Thyroid gland (tissue), 4 donors: ENCODE measurements at regions not wholly inside any gene's neighbourhood (a gene's known extent, or its start where the extent isn't known, plus 50 kb on each side); places are given as distances from the start of the nearest gene placed in this dataset.

Experiments used
- DNase-seq, 2 donors: peaks; one replicate each; pipeline ENCODE4 v3.0.0-alpha.2; 2019
- H3K27ac ChIP-seq, 3 donors: fragments of 200-600 bp; sonication (generic); 1 replicate in 2 of 3; 2 replicates in 1 of 3; pipeline ENCODE4 v1.5.1; 2016 to 2019; ENCODE audit warnings: mild to moderate bottlenecking in 1 of 3, moderate library complexity in 1 of 3
- H3K27me3 ChIP-seq: fragments of 200-600 bp; sonication (generic); one replicate; pipeline ENCODE4 v1.5.1; 2019
- H3K36me3 ChIP-seq, 2 donors: fragments of 200-600 bp; sonication (generic); one replicate each; pipeline ENCODE4 v1.5.1; 2016 to 2019
- H3K4me1 ChIP-seq, 2 donors: fragments of 200-600 bp; sonication (generic); one replicate each; pipeline ENCODE4 v1.5.1; 2017 to 2019
- H3K4me3 ChIP-seq, 3 donors: fragments of 200-600 bp; sonication (generic); replicated peaks in 1 of 3; 1 replicate in 2 of 3; 2 replicates in 1 of 3; pipeline ENCODE4 v1.5.1; 2016; ENCODE audit warnings: mild to moderate bottlenecking in 1 of 3
- H3K9me3 ChIP-seq: fragments of 200-600 bp; sonication (generic); one replicate; pipeline ENCODE4 v1.5.1; 2017
- CTCF ChIP-seq, 6 experiments: fragments of 200-600 bp in 3 of 6; fragments of 450-650 bp in 3 of 6; sonication (generic) in 3 of 6; IDR thresholded peaks; one replicate each; pipeline ENCODE4 v1.5.1; 2016 to 2019; ENCODE audit warnings: antibody characterized with exemption in 6 of 6, mild to moderate bottlenecking in 2 of 6, inconsistent platforms in 1 of 6, moderate library complexity in 1 of 6
- POLR2A ChIP-seq, 2 donors: fragments of 450-650 bp; IDR thresholded peaks; one replicate each; pipeline ENCODE4 v1.6.1; 2017; ENCODE audit warnings: antibody characterized with exemption in 2 of 2, mild to moderate bottlenecking in 2 of 2, moderate library complexity in 1 of 2
- WGBS, 2 donors: methylation state at CpG; one replicate each; pipeline ENCODE4 v1.1.5; 2017; 5-methylcytosine and 5-hydroxymethylcytosine counted together
- intact Hi-C: fragments of 100-400 bp; cut with DNase I; formaldehyde crosslinking; loops from one replicate; pipeline ENCODE4 v1.15.1; 2023

- Histone ChIP-seq H3K27ac (no peak overlapping the region), H3K4me3 (no peak overlapping the region), H3K27me3 (no peaks in the 10 kb centered on the region), H3K9me3 (no peaks in the 10 kb centered on the region), H3K4me1 (no peaks in the 10 kb centered on the region), H3K36me3 (no peaks in the 10 kb centered on the region)
- DNase-seq: no peak
- intact Hi-C loops: no loop called here
- no peak for TF ChIP-seq POLR2A (IDR thresholded peaks at IDR 0.05)
- no peak for TF ChIP-seq CTCF (IDR thresholded peaks at IDR 0.05)
These were observed 68.2 kb upstream of the SNRK start for GRCh38 chr3:43218156-43218555.

GRCh38 chr3:43217633-43218032 lies 68.7 kb upstream of the SNRK start:
- no peak overlapping the region for H3K27ac ChIP-seq
- no peak for DNase-seq
- H3K27me3 ChIP-seq: no peaks in the 10 kb centered on the region
- H3K4me1 ChIP-seq: no peaks in the 10 kb centered on the region
- H3K4me3 ChIP-seq: no peak overlapping the region
- H3K9me3 ChIP-seq: no peaks in the 10 kb centered on the region
- no peaks in the 10 kb centered on the region for H3K36me3 ChIP-seq
- WGBS, 2 donors: 82 to 90% methylated on average over 4 of the region's 4 CpGs
- TF ChIP-seq POLR2A (IDR thresholded peaks at IDR 0.05) (no peak), CTCF (IDR thresholded peaks at IDR 0.05) (no peak)
- intact Hi-C loops: no loop called here

GRCh38 chr3:43217206-43217605 lies 69.1 kb upstream of the SNRK start:
- no peaks in the 10 kb centered on the region for H3K4me1 ChIP-seq
- H3K9me3 ChIP-seq: no peaks in the 10 kb centered on the region
- TF ChIP-seq POLR2A (IDR thresholded peaks at IDR 0.05) (no peak), CTCF (IDR thresholded peaks at IDR 0.05) (no peak)
- H3K27ac ChIP-seq: no peak overlapping the region
- 90 to 93% methylated on average over 3 of the region's 3 CpGs for WGBS, 2 donors
- no peak for DNase-seq
- intact Hi-C loops: no loop called here
- H3K4me3 ChIP-seq: no peak overlapping the region
- H3K27me3 ChIP-seq: no peaks in the 10 kb centered on the region
- no peaks in the 10 kb centered on the region for H3K36me3 ChIP-seq

- Histone ChIP-seq H3K27me3 (no peaks in the 10 kb centered on the region), H3K9me3 (no peaks in the 10 kb centered on the region), H3K36me3 (no peaks in the 10 kb centered on the region), H3K4me1 (no peaks in the 10 kb centered on the region), H3K4me3 (no peak overlapping the region), H3K27ac (no peak overlapping the region)
- intact Hi-C loops: no loop called here
- DNase-seq: no peak
- TF ChIP-seq POLR2A (IDR thresholded peaks at IDR 0.05) (no peak), CTCF (IDR thresholded peaks at IDR 0.05) (no peak)
- 83 to 90% methylated on average over 3 of the region's 3 CpGs for WGBS, 2 donors
These were observed 70.6 kb upstream of the SNRK start for GRCh38 chr3:43215663-43216275.

GRCh38 chr3:43215138-43215537 lies 71.2 kb upstream of the SNRK start:
- Histone ChIP-seq H3K9me3 (no peaks in the 10 kb centered on the region), H3K36me3 (no peaks in the 10 kb centered on the region), H3K4me3 (no peak overlapping the region), H3K27ac (no peak overlapping the region), H3K4me1 (no peaks in the 10 kb centered on the region), H3K27me3 (no peaks in the 10 kb centered on the region)
- DNase-seq: no peak
- no peak for TF ChIP-seq POLR2A (IDR thresholded peaks at IDR 0.05)
- no peak for TF ChIP-seq CTCF (IDR thresholded peaks at IDR 0.05)
- intact Hi-C loops: no loop called here
- 92 to 93% methylated on average over 3 of the region's 3 CpGs for WGBS, 2 donors
